ENCODE measurements at regions not wholly inside any gene's neighbourhood (a gene's known extent, or its start where the extent isn't known, plus 50 kb on each side); places are given as distances from the start of the nearest gene placed in this dataset.
"Not testable (repeated sequence)": the region's sequence is repeated elsewhere in the genome, so short reads cannot be mapped to it uniquely, and the experiment has no call there.

GRCh38 chr5:113721171-113721570, 207.7 kb downstream of the YTHDC2 start:
- DNase-seq (ENCODE audit: low spot score): no peak

- no peak for DNase-seq (ENCODE audit: low spot score)
These were observed 209.5 kb downstream of the YTHDC2 start for GRCh38 chr5:113723021-113723420.

GRCh38 chr5:113735751-113736150, 222.3 kb downstream of the YTHDC2 start:
- no peak for DNase-seq (ENCODE audit: low spot score)

GRCh38 chr5:113742176-113742575, 228.7 kb downstream of the YTHDC2 start:
- DNase-seq (ENCODE audit: low spot score): no peak

- no peak for DNase-seq (ENCODE audit: low spot score)
These were observed 229.1 kb downstream of the YTHDC2 start for GRCh38 chr5:113742639-113743038.

GRCh38 chr5:113748403-113748802, 234.9 kb downstream of the YTHDC2 start:
- peak; percentile 69 for DNase-seq (ENCODE audit: low spot score)

DNA sequence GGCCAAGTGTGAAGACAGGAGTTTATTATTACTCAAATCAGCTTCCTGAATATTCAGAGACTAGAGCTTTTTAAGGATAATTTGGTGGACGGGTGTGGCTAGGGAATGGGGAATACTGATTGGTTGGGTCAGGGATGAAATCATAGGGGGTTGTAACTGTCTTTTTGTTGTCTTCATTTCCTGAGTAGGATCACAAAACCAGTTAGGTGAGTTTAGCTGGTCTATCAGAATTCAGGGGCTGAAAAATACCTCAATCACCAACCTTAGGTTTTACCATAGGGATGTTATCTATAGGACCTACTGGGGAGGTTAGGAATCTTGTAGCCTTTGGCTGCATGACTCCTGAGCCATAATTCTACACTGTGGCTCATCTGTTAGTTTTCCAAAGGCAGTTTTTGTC, 235.8 kb downstream of the YTHDC2 start:
- DNase-seq (ENCODE audit: low spot score): no peak

DNA sequence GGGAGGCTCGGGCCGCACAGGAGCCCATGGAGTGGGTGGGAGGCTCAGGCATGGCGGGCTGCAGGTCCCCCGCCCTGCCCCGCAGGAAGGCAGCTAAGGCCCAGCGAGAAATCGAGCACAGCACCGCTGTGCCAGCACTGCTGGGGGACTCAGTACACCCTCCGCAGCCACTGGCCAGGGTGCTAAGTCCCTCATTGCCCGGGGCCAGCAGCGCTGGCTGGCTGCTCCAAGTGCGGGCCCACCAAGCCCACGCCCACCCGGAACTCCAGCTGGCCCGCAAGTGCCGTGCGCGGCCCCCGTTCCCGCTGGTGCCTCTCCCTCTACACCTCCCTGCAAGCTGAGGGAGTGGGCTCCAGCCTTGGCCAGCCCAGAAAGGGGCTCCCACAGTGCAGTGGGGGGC, 239.7 kb downstream of the YTHDC2 start:
- not testable (repeated sequence) for DNase-seq (ENCODE audit: low spot score)

DNA sequence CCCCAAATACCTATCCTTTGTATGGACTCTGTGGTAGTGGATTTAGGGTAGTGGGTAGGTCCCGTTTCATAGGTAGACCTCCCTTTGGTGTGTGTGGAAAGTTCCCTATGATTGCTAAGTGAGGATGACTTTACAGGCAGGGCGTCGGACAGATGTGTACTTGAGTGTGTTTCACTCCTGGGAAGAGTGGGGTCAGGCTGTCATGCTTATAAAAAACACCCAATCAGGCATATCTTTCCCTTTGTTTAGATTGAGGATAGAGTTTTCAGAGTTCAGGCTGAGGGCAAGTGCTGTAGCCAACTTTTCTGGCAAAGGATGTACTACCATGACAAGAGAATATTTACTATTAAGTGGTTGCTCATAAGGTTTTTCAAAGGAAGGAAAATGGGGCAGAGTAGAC, 242.0 kb downstream of the YTHDC2 start:
- DNase-seq (ENCODE audit: low spot score): no peak

- DNase-seq (ENCODE audit: low spot score): no peak
These were observed 244.0 kb downstream of the YTHDC2 start for GRCh38 chr5:113757508-113757907.

- no peak for DNase-seq (ENCODE audit: low spot score)
These were observed 246.0 kb downstream of the YTHDC2 start for GRCh38 chr5:113759505-113759904.

GRCh38 chr5:113760486-113760885, 247.0 kb downstream of the YTHDC2 start:
- no peak for DNase-seq (ENCODE audit: low spot score)

GRCh38 chr5:113761594-113761993, 248.1 kb downstream of the YTHDC2 start:
- DNase-seq (ENCODE audit: low spot score): no peak

DNA sequence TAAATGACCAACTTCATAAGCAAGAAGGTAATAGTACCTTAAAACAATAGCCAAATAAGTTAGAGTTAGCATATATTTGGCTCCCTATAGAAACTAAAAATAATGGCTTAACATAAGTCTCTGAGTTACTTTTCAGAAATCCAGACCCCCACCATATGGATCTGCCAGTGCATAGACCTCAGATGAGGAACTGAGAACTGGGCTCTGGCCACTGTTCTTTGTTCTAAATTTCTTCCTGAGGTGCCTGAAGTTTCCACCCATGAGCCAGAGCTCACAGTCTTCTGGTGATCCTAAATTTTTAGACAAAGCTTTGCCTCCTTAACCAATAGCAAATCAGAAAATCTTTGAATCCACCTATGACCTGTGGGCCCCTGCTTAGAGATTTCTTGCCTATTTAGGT, 250.9 kb downstream of the YTHDC2 start:
- no peak for DNase-seq (ENCODE audit: low spot score)

GRCh38 chr5:113766827-113767226, 253.3 kb downstream of the YTHDC2 start:
- not testable (repeated sequence) for DNase-seq (ENCODE audit: low spot score)

DNA sequence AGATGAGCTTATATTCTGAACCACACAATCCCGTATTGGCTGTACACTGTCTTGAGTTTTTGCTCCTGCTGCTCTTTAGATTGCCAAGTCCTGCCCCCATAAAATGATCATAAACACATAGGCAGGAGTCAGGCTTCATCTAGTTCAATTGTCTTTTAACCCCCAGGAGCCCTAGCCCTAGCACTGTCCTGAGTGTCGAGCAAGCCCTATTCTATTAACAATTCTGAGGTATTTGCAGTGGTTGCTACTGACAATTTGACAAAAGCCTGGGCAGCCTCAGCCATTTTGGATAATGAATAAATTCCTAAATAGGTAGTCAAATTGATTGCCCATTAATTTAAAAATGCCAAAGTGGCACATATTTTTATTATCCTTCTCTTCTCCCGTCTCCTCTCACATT, 257.2 kb downstream of the YTHDC2 start:
- no peak for DNase-seq (ENCODE audit: low spot score)

GRCh38 chr5:113771483-113771882, 258.0 kb downstream of the YTHDC2 start:
- DNase-seq (ENCODE audit: low spot score): no peak

DNA sequence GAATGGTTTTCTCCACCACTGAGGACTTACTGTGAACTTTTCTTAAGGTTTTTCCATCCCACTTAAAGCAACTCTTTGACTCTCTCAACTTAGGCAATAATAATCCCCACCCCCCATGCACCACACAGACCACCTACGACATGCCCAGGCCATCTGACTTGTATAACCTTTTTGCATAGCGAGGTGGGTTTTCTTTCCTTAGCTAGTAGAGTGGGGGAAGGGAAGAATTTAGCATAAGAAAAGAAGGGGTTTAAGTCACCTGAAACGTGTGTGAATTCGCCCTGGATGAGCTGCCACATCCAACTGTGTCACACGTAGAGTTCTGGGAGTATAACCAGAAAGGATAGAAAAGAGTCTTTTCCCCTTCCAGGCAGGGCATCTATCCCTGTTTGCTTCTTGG, 262.7 kb downstream of the YTHDC2 start:
- no peak for DNase-seq (ENCODE audit: low spot score)

GRCh38 chr5:113776832-113777525, 263.5 kb downstream of the YTHDC2 start:
- no peak for DNase-seq (ENCODE audit: low spot score)

- DNase-seq (ENCODE audit: low spot score): no peak
These were observed 264.7 kb downstream of the YTHDC2 start for GRCh38 chr5:113778147-113778546.

GRCh38 chr5:113788141-113788655, 274.7 kb downstream of the YTHDC2 start:
- no peak for DNase-seq (ENCODE audit: low spot score)

- DNase-seq (ENCODE audit: low spot score): no peak
These were observed 276.3 kb downstream of the YTHDC2 start for GRCh38 chr5:113789769-113790168.

- DNase-seq (ENCODE audit: low spot score): no peak
These were observed 279.3 kb downstream of the YTHDC2 start for GRCh38 chr5:113792806-113793205.

GRCh38 chr5:113794981-113795380, 281.5 kb downstream of the YTHDC2 start:
- no peak for DNase-seq (ENCODE audit: low spot score)

All from kidney capillary endothelial cell (primary cell).